Activated T-helper 17 cell treated with anti-CD3 and anti-CD28 coated beads, Interleukin-2, amount 50 U/mL, for 72 hours (primary cell): ENCODE measurements at regions not wholly inside any gene's neighbourhood (a gene's known extent, or its start where the extent isn't known, plus 50 kb on each side); places are given as distances from the start of the nearest gene placed in this dataset.

Source experiments
- ATAC-seq: fragments of 150-1000 bp; cut with Tn5 transposase; replicated peaks from 2 replicates; pipeline ENCODE4 v1.10.0; 2021; ENCODE audit warnings: mild to moderate bottlenecking, moderate library complexity
- H3K27ac Mint-ChIP-seq: one replicate; pipeline ENCODE4 v1.8.0; 2022; ENCODE audit warnings: mixed read lengths
- H3K27me3 Mint-ChIP-seq: one replicate; pipeline ENCODE4 v1.8.0; 2022; ENCODE audit warnings: mixed read lengths
- H3K36me3 Mint-ChIP-seq: one replicate; pipeline ENCODE4 v1.8.0; 2022; ENCODE audit warnings: low read depth, mild to moderate bottlenecking, mixed read lengths
- H3K4me1 Mint-ChIP-seq: one replicate; pipeline ENCODE4 v1.8.0; 2022; ENCODE audit warnings: mixed read lengths
- H3K4me3 Mint-ChIP-seq: one replicate; pipeline ENCODE4 v1.8.0; 2022; ENCODE audit warnings: mild to moderate bottlenecking, mixed read lengths
- H3K9me3 Mint-ChIP-seq: one replicate; pipeline ENCODE4 v1.8.0; 2022; ENCODE audit warnings: mixed read lengths

DNA sequence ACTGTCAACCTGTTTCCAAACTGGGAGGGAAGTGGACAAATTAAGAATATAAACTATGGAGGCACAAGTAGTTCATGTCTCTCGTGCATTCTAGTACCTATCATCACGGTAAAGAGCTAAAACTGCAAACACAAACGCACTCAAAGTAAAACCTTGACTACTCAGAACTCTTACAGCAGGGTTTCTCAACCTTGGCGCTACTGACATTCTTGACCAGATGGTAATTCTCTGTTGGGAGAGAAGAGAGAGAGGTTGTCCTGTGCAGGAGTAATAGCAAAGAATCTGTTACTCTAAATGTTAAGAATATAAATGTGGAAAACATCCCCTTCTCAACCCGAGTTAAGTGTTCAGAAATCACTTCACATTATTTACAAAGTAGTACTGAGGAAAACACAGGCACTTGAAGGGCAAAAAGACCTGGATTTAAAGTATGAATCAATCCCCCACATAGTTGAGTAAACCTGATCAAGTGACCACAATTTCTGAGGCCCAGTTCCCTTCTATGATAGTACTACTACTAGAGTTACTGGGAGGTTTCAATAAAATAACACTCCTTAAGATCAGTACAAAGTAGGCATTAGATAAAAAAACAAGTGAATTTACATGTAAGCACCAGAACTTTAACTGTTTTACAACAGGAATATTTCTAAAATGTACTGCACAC, 73.1 kb upstream of the ARHGAP32 start:
- Mint-ChIP-seq H3K27ac (no peak overlapping the region), H3K9me3 (no peaks in the 10 kb centered on the region), H3K36me3 (no peaks in the 10 kb centered on the region), H3K4me1 (no peaks in the 10 kb centered on the region), H3K4me3 (no peak overlapping the region), H3K27me3 (peaks cover 3% of the 10 kb centered on the region)
- ATAC-seq = no peak

DNA sequence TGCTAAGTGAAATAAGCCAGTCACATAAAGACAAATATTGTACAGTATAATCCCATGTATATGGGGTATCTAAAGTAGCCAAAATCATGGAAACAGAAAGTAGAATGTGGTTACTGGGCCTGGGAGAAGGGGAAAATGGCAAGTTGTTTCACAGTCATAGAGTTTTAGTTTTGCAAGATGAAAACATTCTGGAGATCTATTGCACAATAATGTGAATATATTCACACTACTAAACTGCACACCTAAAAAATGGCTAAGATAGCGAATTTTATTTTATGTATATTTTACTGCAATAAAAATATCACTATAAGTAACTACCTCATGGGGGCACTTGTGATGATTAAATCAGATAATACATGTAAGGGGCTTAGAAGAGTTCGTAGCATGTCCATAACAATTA, 72.0 kb upstream of the ARHGAP32 start:
- Mint-ChIP-seq H3K9me3 (no peaks in the 10 kb centered on the region), H3K27me3 (no peaks in the 10 kb centered on the region), H3K4me3 (no peak overlapping the region), H3K36me3 (no peaks in the 10 kb centered on the region), H3K4me1 (no peaks in the 10 kb centered on the region), H3K27ac (no peak overlapping the region)
- no peak for ATAC-seq

DNA sequence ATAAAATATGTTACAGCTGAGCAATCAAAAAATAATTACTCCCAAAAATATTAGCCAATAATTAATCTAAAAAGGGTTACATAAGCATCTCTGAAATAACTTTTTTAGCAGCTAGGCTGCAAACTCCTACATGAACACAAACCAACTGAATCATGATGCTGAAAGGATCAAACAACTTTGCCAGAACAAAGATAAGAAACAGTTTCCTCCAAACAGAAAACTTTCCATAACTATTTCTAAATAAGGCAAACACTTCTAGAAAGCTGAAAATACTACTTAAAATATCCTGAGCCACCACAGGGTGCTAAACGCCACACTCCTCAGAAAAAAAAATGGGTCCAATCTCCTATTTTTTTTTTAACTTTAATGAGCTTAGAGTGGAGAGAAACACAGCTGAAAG, 68.6 kb upstream of the ARHGAP32 start:
- ATAC-seq = no peak

DNA sequence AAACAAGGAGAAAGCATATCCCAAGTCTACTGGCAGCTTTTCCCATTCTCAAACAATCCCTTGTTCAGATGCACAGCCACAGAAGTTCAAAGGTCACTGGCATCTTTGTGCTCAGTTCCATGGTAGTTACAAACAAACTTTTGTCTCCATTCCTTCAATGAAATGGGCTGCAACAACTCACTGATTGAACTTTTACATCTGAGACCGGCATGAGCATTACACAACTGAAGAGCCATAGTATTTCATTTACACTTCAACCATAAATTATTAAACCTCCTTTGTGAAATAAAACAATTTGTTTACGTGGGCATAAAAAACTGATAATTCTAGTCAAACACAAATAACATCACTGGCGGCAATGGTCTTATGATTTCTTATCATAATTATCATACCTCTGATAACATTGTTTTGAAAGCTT, 67.8 kb upstream of the ARHGAP32 start:
- Mint-ChIP-seq H3K27me3 (peaks cover 6% of the 10 kb centered on the region), H3K9me3 (no peaks in the 10 kb centered on the region), H3K36me3 (no peaks in the 10 kb centered on the region), H3K4me1 (no peaks in the 10 kb centered on the region), H3K4me3 (no peak overlapping the region), H3K27ac (no peak overlapping the region)
- no peak for ATAC-seq

More for the DNA sequence above, 68.6 kb upstream of the ARHGAP32 start:
- Mint-ChIP-seq H3K9me3 (no peaks in the 10 kb centered on the region), H3K4me1 (no peaks in the 10 kb centered on the region), H3K4me3 (no peak overlapping the region), H3K27ac (no peak overlapping the region), H3K36me3 (no peaks in the 10 kb centered on the region), H3K27me3 (peaks cover 6% of the 10 kb centered on the region)

DNA sequence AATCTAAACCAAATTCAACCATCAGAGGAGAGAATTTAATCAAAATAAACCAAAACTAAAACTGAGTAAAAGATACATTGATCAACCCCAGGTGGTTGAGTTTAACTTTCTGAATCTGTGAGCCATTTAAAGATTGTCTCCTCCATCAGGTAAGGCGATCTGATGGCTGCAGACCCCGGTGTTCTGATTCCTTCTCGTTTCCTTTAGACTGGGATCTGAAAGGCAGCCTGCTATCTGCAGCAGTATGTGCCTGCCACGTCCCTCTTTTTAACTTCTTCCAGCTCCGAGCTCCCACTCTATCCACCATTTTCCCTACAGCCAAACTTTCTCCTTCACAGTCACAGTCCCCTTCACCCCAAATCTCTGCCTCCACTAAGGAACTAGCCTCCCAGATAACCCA, 66.1 kb upstream of the ARHGAP32 start:
- ATAC-seq = no peak
- Mint-ChIP-seq H3K27me3 (peaks cover 6% of the 10 kb centered on the region), H3K36me3 (no peaks in the 10 kb centered on the region), H3K9me3 (no peaks in the 10 kb centered on the region), H3K4me3 (no peak overlapping the region), H3K27ac (no peak overlapping the region), H3K4me1 (no peaks in the 10 kb centered on the region)

DNA sequence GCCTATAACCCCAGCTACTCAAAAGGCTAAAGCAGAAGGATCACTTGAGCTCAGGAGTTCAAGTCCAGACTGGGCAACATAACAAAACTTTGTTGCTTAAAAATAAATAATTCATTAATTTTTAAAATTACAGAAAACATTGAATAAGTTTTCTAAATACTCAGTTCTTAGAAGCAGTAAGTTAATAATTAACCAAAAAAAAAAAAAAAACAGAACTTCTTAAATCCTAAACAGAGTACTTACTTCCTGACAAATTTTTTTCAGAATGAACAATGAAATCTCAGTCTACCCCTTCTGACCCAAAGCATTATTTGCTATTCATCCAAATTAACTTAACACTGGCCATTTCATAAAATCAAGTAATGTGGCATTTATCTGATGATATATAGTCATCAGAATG, 65.4 kb upstream of the ARHGAP32 start:
- no peaks in the 10 kb centered on the region for H3K4me1 Mint-ChIP-seq
- no peaks in the 10 kb centered on the region for H3K36me3 Mint-ChIP-seq
- ATAC-seq = no peak
- H3K9me3 Mint-ChIP-seq = no peaks in the 10 kb centered on the region
- peaks cover 6% of the 10 kb centered on the region for H3K27me3 Mint-ChIP-seq
- no peak overlapping the region for H3K4me3 Mint-ChIP-seq
- H3K27ac Mint-ChIP-seq = no peak overlapping the region

DNA sequence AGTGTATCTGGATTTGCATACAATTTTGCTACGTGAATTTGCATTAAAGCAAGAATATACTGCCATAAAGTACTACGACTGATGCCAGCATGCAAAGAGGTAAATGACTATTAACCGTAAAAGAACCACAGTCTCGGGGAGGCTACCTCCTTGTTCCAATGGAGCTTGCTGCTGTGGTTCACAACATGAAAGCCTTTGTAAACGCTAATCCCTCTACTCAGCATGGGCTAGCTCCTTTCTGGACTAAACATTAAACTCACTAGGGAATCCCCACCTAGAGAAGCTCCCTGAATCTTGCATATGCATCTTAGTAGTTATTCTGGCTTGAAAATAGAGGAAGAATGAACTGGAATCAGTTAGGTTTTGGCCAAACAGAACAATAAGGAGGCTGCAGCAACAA, 60.5 kb upstream of the ARHGAP32 start:
- Mint-ChIP-seq H3K27ac (no peak overlapping the region), H3K4me3 (no peak overlapping the region), H3K4me1 (no peaks in the 10 kb centered on the region), H3K9me3 (no peaks in the 10 kb centered on the region), H3K36me3 (no peaks in the 10 kb centered on the region), H3K27me3 (peaks cover 7% of the 10 kb centered on the region)
- ATAC-seq = no peak

DNA sequence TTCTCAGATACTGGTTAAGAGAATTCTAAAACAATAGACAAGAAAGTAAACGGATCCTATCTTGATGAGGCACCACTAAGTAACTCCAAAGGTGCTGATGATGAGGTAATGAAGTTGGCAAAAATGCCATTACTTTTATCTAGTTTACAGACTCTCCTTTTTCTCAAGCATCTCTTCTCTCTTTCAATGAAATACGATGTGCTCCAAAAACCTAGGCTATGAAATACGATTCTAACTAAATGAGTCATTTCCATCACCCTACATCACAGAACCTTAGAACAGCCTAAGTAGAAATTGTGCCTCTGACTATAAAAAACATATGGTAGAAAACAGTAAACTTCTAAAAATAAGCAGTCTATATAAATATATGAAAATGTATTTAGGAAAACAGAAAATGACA, 58.9 kb upstream of the ARHGAP32 start:
- no peaks in the 10 kb centered on the region for H3K4me1 Mint-ChIP-seq
- no peak overlapping the region for H3K4me3 Mint-ChIP-seq
- H3K36me3 Mint-ChIP-seq = no peaks in the 10 kb centered on the region
- H3K27me3 Mint-ChIP-seq = peaks cover 6% of the 10 kb centered on the region
- no peaks in the 10 kb centered on the region for H3K9me3 Mint-ChIP-seq
- no peak for ATAC-seq
- no peak overlapping the region for H3K27ac Mint-ChIP-seq

DNA sequence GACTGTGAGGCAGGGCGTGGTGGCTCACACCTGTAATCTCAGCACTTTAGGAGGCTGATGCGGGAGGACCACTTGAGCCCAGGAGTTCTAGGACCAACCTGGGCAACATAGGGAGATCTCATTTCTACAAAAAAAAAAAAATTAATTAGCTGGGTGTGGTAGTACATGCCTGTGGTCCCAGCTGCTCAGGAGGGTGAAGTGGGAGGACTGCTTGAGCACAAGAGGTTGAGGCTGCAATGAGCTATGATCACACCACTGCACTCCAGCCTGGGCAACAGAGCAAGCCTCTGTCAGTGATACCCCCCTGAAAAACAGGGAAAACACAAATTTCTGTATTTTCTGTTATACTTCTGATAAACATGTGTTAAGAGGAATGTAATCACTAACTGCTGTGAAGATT, 57.8 kb upstream of the ARHGAP32 start:
- no peak overlapping the region for H3K27ac Mint-ChIP-seq
- ATAC-seq = no peak
- H3K9me3 Mint-ChIP-seq = no peaks in the 10 kb centered on the region
- H3K36me3 Mint-ChIP-seq = no peaks in the 10 kb centered on the region
- H3K27me3 Mint-ChIP-seq = peaks cover 6% of the 10 kb centered on the region
- H3K4me3 Mint-ChIP-seq = no peak overlapping the region
- H3K4me1 Mint-ChIP-seq = no peaks in the 10 kb centered on the region

DNA sequence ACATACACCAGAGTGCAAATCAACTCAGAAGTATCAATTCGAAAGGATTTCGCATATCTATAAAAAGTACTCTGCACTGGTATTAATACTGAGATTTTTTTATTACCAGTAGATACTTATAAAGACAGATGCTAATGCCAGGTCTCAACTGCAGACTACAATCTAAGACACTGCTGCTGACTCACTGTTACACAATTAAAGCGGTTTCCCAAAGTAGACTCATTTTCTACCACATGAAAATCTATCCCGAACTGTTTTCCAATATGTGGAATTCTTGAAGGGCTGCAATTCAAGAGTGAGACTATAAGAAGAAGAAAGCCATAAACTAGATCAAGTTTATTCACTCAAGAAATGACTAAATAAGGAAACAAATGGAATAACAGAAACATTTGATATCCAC, 57.2 kb upstream of the ARHGAP32 start:
- Mint-ChIP-seq H3K36me3 (no peaks in the 10 kb centered on the region), H3K9me3 (no peaks in the 10 kb centered on the region), H3K27me3 (peaks cover 6% of the 10 kb centered on the region), H3K27ac (no peak overlapping the region), H3K4me1 (no peaks in the 10 kb centered on the region), H3K4me3 (no peak overlapping the region)
- ATAC-seq = no peak

DNA sequence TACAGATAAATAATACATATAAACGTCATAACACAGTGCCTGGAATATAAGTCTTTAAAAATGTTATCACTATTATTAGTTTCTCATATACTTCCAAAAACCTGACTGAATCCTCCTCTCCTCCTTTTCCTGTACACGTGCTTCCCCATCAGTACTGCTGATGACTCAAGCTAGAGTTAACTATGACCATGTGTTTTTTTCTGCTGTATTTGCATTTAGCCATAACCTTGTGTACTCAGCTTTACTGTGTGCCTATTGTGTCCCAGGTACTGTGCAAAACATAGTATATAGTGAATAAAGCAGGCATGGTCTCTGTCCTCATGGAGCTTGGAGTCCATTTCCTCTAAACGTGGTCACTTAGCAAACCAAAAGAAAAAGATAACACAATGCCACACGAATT, 56.5 kb upstream of the ARHGAP32 start:
- no peak for ATAC-seq
- Mint-ChIP-seq H3K4me3 (no peak overlapping the region), H3K9me3 (no peaks in the 10 kb centered on the region), H3K27me3 (peaks cover 6% of the 10 kb centered on the region), H3K4me1 (no peaks in the 10 kb centered on the region), H3K36me3 (no peaks in the 10 kb centered on the region), H3K27ac (no peak overlapping the region)

DNA sequence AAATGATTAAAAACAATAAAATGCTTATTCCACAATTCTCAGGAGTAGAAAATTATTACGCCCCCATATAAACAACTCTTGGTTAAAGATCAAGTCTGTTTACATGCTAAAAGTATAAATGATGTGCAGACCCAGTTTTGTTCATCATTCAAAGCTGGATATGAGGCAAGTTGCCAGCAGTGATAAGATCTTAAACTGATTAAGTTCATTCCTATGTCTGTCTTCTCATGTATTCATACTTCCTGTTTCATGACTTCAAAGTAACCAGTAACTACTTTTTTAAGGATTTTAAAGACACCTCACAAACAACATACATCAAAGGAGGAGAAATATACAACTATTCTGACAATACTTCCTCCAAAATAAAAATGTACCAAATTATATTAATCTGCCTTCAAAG, 55.0 kb upstream of the ARHGAP32 start:
- no peak for ATAC-seq
- Mint-ChIP-seq H3K9me3 (no peaks in the 10 kb centered on the region), H3K27ac (no peak overlapping the region), H3K36me3 (no peaks in the 10 kb centered on the region), H3K4me1 (no peaks in the 10 kb centered on the region), H3K27me3 (peaks cover 4% of the 10 kb centered on the region), H3K4me3 (no peak overlapping the region)

DNA sequence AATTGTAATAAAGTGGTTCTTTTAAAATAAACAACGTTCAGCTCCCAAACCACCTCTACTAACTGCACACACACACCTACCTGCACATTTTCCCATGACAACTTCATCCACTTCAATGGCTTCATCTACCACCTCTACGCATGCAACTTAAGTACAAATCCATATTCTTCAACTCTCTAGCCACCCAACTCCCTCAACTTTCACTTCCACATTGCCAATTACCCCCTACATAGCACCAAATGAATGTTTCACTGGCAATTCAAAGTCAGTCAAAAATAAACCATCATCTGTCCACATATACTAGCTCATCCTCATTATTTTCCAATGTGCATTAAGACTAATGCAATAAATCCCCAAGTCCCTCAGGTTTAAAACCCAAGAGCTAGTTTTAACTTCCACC, 50.7 kb upstream of the ARHGAP32 start:
- Mint-ChIP-seq H3K27ac (no peak overlapping the region), H3K36me3 (no peaks in the 10 kb centered on the region), H3K4me1 (peaks cover 6% of the 10 kb centered on the region), H3K27me3 (no peaks in the 10 kb centered on the region), H3K9me3 (no peaks in the 10 kb centered on the region), H3K4me3 (no peak overlapping the region)
- ATAC-seq = no peak
